ENCODE measurements at regions not wholly inside any gene's neighbourhood (a gene's known extent, or its start where the extent isn't known, plus 50 kb on each side); places are given as distances from the start of the nearest gene placed in this dataset.

- TF ChIP-seq CTCF (conservative IDR thresholded peaks at IDR 0.05; ENCODE audit: low read length) (peak; percentile 46; the same call in 1 of the 2 replicates), EZH2phosphoT487 (IDR thresholded peaks at IDR 0.05; ENCODE audit: borderline replicate concordance, low read depth, low read length) (no peak)
Observed at GRCh38 chr1:23613191-23614031, 54.1 kb upstream of the ID3 start.

Measured in OCI-LY7 (cell line).